ENCODE measurements at regions not wholly inside any gene's neighbourhood (a gene's known extent, or its start where the extent isn't known, plus 50 kb on each side); places are given as distances from the start of the nearest gene placed in this dataset.

- H3K4me3 ChIP-seq (ENCODE audit: low read depth, low read length): no peak overlapping the region
- no peak for TF ChIP-seq CTCF (IDR thresholded peaks at IDR 0.05; ENCODE audit: borderline replicate concordance, insufficient read depth, low read depth, low read length)
Measured at GRCh38 chr5:133793756-133794465, 174.5 kb downstream of the C5orf15 start.

- no peak overlapping the region for H3K4me3 ChIP-seq (ENCODE audit: low read depth, low read length)
- no peak for TF ChIP-seq CTCF (IDR thresholded peaks at IDR 0.05; ENCODE audit: borderline replicate concordance, insufficient read depth, low read depth, low read length)
Measured at GRCh38 chr5:133792655-133793054, 175.8 kb downstream of the C5orf15 start.

- no peak for TF ChIP-seq CTCF (IDR thresholded peaks at IDR 0.05; ENCODE audit: borderline replicate concordance, insufficient read depth, low read depth, low read length)
Measured at GRCh38 chr5:133792024-133792423, 176.4 kb downstream of the C5orf15 start.

GRCh38 chr5:133790898-133791297, 177.5 kb downstream of the C5orf15 start:
- H3K4me3 ChIP-seq (ENCODE audit: low read depth, low read length): no peak overlapping the region
- TF ChIP-seq CTCF (IDR thresholded peaks at IDR 0.05; ENCODE audit: borderline replicate concordance, insufficient read depth, low read depth, low read length): no peak

More at GRCh38 chr5:133792024-133792423, 176.4 kb downstream of the C5orf15 start:
- no peak overlapping the region for H3K4me3 ChIP-seq (ENCODE audit: low read depth, low read length)

- no peak overlapping the region for H3K4me3 ChIP-seq (ENCODE audit: low read depth, low read length)
Measured at GRCh38 chr5:133789428-133789827, 177.1 kb upstream of the FSTL4 start.

GRCh38 chr5:133788121-133788520, 175.8 kb upstream of the FSTL4 start:
- TF ChIP-seq CTCF (IDR thresholded peaks at IDR 0.05; ENCODE audit: borderline replicate concordance, insufficient read depth, low read depth, low read length): no peak
- no peak overlapping the region for H3K4me3 ChIP-seq (ENCODE audit: low read depth, low read length)

More at GRCh38 chr5:133789428-133789827, 177.1 kb upstream of the FSTL4 start:
- TF ChIP-seq CTCF (IDR thresholded peaks at IDR 0.05; ENCODE audit: borderline replicate concordance, insufficient read depth, low read depth, low read length): no peak

GRCh38 chr5:133786420-133786819, 174.1 kb upstream of the FSTL4 start:
- TF ChIP-seq CTCF (IDR thresholded peaks at IDR 0.05; ENCODE audit: borderline replicate concordance, insufficient read depth, low read depth, low read length): no peak
- H3K4me3 ChIP-seq (ENCODE audit: low read depth, low read length): no peak overlapping the region

All from GM12875 (cell line).